HEK293T (cell line): ENCODE measurements at regions not wholly inside any gene's neighbourhood (a gene's known extent, or its start where the extent isn't known, plus 50 kb on each side); places are given as distances from the start of the nearest gene placed in this dataset.

ENCODE experiments used
- ARNT ChIP-seq: fragments of 450-650 bp; IDR thresholded peaks from 2 replicates; pipeline ENCODE4 v1.6.1; 2017; ENCODE audit warnings: mild to moderate bottlenecking
- BHLHE40 ChIP-seq: fragments of 450-650 bp; IDR thresholded peaks from 2 replicates; pipeline ENCODE4 v1.6.1; 2016; ENCODE audit warnings: mild to moderate bottlenecking, moderate library complexity, borderline replicate concordance
- CTBP1 ChIP-seq: fragments of 450-650 bp; IDR thresholded peaks from 2 replicates; pipeline ENCODE4 v1.6.1; 2016; ENCODE audit warnings: borderline replicate concordance
- LEF1 ChIP-seq: fragments of 450-650 bp; IDR thresholded peaks from 2 replicates; pipeline ENCODE4 v1.6.1; 2017; ENCODE audit warnings: mild to moderate bottlenecking, borderline replicate concordance
- SUZ12 ChIP-seq: fragments of 450-650 bp; IDR thresholded peaks from 2 replicates; pipeline ENCODE4 v1.6.1; 2016; ENCODE audit warnings: mild to moderate bottlenecking
- TARDBP ChIP-seq: fragments of 450-650 bp; IDR thresholded peaks from 2 replicates; pipeline ENCODE4 v1.6.1; 2016
- ZNF384 ChIP-seq: fragments of 450-650 bp; IDR thresholded peaks from 2 replicates; pipeline ENCODE4 v1.6.1; 2016

GRCh38 chr20:6616421-6616820 is 151.1 kb upstream of the BMP2 start:
- TF ChIP-seq ARNT: no peak
- TF ChIP-seq BHLHE40: no peak
- TF ChIP-seq SUZ12: no peak
- TF ChIP-seq CTBP1: no peak
- no peak for TF ChIP-seq TARDBP
- TF ChIP-seq LEF1: no peak
- TF ChIP-seq ZNF384: no peak
